DND-41 (cell line): ENCODE measurements at regions not wholly inside any gene's neighbourhood (a gene's known extent, or its start where the extent isn't known, plus 50 kb on each side); places are given as distances from the start of the nearest gene placed in this dataset.

ENCODE experiments used
- EZH2 ChIP-seq: IDR thresholded peaks from 3 replicates; pipeline ENCODE4 v1.6.1; 2012; ENCODE audit warnings: borderline replicate concordance, low read depth, mild to moderate bottlenecking, moderate library complexity, low read length, inconsistent platforms; ENCODE audit not compliant: severe bottlenecking
- TF ChIP-seq, protein P1 (sequence below): IDR thresholded peaks from 2 replicates; pipeline ENCODE4 v1.5.1; 2012; ENCODE audit warnings: borderline replicate concordance, low read length, moderate library complexity, mild to moderate bottlenecking; ENCODE audit not compliant: poor library complexity, severe bottlenecking; ENCODE audit errors: extremely low read depth

DNA sequence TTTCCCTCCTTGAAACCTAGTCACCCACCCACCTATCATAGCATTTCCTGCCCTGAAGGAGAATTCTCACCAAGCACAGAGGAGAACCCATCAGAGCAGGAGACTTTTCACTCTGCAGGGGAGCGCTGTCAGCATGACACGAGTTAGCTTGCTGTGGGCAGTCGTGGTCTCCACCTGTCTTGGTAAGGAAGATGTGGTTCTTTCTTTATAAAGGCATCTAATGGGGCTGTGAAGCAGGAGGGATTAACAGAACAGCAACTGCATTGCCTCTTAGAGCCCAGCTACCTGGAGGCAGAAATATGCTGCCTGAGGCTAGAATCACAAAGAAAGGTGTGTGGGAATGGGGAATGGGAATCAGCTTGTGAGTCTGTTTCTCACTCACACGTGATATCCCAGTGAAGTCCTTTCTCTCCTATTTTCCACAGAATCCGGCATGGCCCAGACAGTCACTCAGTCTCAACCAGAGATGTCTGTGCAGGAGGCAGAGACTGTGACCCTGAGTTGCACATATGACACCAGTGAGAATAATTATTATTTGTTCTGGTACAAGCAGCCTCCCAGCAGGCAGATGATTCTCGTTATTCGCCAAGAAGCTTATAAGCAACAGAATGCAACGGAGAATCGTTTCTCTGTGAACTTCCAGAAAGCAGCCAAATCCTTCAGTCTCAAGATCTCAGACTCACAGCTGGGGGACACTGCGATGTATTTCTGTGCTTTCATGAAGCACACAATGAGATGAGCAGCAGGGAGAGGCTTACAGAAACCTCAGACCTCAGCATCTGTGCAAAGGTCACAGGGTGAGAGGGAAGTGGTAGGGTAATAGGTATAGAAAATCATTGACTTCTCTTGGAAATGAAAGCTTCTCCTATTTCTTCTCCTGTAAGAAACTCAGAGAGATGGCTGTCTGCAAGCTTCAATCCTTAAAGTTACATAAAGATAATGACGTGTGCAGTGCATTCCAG lies 316.9 kb downstream of the DAD1 start:
- TF ChIP-seq, protein P1, sequence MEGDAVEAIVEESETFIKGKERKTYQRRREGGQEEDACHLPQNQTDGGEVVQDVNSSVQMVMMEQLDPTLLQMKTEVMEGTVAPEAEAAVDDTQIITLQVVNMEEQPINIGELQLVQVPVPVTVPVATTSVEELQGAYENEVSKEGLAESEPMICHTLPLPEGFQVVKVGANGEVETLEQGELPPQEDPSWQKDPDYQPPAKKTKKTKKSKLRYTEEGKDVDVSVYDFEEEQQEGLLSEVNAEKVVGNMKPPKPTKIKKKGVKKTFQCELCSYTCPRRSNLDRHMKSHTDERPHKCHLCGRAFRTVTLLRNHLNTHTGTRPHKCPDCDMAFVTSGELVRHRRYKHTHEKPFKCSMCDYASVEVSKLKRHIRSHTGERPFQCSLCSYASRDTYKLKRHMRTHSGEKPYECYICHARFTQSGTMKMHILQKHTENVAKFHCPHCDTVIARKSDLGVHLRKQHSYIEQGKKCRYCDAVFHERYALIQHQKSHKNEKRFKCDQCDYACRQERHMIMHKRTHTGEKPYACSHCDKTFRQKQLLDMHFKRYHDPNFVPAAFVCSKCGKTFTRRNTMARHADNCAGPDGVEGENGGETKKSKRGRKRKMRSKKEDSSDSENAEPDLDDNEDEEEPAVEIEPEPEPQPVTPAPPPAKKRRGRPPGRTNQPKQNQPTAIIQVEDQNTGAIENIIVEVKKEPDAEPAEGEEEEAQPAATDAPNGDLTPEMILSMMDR, result no peak
- TF ChIP-seq EZH2, result no peak
